Stimulated activated CD4-positive, alpha-beta T cell treated with anti-CD3 and anti-CD28 coated beads, Interleukin-4, amount 100 ng/mL, for 24 hours (primary cell): ENCODE measurements at regions not wholly inside any gene's neighbourhood (a gene's known extent, or its start where the extent isn't known, plus 50 kb on each side); places are given as distances from the start of the nearest gene placed in this dataset.
"Not testable (repeated sequence)": the region's sequence is repeated elsewhere in the genome, so short reads cannot be mapped to it uniquely, and the experiment has no call there.

Experiments
- DNase-seq: peaks from one replicate; pipeline ENCODE4 v3.0.0-alpha.2; 2020

DNA sequence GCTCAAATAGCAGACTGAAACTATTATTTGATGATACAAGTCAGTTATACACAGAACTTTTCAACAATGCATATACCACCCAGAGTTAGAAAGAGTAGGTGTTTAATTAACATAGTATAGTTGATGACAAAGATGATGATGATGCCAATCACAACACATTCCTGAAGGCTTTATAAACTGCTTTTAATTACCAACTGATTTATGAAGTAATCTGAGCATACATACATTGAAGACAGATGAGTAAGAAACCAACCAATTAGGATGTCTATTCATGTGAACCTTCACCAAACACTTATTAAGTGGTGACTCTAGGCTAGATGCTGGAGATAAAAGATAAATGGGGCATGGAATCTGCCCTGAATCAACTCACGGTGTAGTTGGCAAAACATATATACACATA lies 600.9 kb upstream of the FLRT2 start:
- no peak for DNase-seq

DNA sequence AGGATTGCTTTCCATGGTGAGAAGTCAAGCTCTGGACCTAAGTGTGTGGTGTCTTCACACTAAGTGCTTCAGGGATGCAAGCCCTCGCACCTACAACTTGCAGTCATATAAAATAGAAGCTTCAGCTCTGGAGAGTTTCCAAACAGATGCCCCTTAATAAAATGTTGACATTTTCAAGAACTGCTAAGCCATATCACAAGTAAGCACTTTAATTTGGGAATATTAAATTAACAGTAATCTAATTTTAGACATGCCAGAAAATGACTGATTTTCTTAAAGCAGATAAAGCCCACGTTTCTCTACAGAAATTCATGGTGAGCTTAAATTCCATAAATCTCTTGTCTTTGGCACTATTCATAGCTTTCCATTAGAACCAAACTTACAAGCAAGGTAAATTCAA lies 600.1 kb upstream of the FLRT2 start:
- no peak for DNase-seq

DNA sequence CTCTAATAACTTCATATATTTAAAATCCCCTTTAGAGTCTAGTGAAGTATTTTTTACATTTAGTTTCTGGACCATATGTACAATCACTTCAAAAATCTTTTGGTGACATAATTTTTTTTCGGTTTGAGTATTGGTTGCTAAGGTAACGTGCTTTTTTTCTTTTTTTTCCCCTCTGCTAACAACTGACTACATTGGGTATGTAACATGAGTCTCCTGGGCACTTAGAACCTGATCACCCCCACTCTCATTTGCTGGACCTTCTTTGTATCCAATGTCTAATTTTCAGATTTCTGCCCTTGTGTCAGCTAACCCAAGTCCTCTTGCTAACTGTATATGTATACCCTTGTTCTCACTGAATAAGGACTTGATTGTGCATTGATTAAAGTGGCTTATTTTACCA lies 592.9 kb upstream of the FLRT2 start:
- DNase-seq: no peak

DNA sequence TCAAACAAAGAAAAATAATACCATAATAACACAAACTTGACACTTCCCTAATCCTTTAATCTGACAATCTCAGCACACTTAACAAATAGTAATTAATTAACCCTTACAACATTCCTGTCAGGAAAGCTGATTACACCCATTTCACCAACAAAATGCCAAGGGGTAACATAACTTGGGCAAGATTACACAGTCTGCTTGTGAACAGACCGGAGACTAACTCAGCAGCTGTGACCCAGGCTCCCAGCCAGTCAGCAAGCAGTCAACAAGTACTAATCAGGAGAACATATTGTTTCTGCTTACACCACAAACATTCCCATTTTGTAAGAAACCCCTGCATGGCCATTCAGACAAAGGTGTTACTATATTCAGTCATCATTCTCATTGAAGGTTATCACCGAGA lies 592.5 kb upstream of the FLRT2 start:
- DNase-seq: no peak

DNA sequence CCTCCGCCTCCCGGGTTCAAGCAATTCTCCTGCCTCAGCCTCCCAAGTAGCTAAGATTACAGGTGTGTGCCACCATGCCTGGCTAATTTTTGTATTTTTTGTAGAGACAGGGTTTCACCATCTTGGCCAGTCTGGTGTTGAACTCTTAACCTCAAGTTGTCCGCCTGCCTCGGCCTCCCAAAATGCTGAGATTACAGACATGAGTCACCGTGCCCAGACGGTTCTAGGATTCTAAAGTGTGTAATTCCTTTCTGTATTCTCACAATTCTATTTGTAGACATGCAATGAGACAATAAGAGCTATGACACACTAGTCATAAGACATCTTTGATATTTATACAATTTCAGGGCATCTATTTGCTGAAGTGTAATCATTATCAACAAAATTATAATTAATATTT lies 585.0 kb upstream of the FLRT2 start:
- not testable (repeated sequence) for DNase-seq

DNA sequence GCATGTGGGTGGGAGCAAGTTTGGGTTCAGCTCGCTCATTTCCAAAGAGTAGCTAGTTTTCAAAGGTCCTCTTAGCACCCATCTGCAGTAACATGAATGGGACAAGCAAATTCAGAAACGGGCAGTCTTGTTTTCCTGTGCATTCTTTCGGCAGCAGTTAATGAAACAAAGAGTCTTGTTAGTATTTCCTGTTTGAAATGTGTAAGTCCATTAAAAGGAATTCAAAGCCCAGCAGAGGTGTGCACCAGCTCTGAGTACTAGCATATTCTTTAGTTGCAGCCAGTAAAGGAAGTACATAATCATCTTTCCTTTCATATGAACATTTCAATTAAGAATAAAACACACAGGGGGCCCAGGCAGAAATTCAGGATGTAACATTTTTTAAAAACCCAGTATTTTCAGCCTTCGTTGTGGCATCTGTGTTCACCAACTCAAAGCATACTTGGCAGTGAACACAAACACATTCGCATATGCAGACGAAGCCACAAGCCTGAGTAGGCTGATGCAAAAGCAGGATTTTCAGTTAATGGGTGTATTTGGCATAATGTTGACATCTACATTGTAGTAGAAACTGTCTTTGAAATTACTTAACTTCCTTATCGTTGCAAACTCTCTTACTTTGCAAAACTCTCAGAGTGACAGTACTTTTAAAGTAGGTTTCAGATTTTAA lies 570.0 kb upstream of the FLRT2 start:
- no peak for DNase-seq

DNA sequence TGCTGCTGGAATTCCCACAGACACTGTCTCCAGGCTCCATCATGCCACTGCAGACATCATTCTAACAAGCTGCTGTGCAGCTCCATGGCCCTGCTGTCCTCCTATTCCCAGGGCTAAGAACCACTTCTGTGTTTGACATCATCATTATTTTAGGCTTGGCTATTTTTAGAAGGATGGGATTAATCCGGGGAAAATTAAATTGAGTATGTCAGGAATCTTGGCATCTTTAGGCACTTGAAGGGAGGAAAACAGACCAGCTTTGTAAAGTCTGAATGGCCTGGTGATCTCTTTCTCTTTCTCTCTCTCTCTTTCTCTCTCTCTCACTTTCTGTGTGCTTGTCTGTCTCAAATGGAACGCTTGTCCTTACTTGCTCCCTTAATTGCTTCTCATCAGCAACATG lies 568.3 kb upstream of the FLRT2 start:
- DNase-seq: no peak

DNA sequence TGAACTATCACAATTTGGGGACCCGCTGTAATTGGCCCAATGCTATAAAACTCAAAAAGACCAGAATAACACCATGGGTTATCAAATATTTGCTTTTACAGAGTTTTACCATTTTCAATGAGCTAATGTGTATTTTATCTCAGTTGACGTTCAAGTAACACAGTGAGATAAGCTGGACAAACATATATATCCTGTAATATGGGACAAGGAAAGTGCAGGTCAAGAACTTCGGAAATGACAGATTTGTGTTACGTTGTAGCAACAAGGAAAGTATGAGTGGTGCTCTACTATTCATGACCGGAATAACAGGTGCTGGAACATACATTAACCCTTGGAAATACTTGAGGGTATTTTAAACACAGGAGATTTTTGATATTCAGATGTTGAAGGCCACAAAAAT lies 566.4 kb upstream of the FLRT2 start:
- DNase-seq: no peak

DNA sequence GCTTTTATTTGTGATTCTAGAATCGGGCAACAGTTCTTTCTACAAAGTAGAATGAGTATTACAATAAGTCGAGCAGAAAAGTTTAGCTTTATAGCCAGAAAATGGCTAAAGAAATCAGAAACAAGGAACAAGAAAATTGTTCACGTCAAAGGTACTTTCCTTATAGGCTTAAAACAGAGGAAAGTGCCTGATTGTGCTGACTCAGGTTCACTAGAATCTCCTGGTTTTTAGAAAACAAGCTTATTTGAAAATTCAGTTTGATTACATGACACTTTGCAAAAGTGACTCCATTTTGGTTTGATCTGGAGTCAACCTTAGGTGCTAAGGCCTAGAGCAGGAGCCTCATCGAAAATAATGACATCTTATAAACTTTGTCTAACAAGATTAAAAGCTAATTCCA lies 564.7 kb upstream of the FLRT2 start:
- no peak for DNase-seq

DNA sequence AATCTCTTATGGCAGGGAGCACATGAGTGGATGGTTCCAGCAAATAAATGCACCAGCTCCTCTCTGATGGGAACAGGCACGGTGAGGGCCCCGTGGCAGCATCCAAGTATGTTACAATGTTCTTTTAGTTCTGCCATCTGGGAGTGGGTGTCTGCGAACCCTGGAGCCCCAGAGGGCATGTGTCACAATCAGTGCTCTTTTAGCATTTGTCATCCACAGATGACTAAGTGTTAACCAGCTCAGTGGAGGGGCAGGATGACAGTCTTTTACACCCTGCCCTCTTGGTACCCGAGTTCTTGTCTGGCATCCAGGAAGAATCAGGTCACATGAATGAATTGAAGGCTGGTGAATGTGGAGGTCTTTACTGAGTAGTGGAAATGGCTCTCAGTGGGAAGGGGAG lies 560.4 kb upstream of the FLRT2 start:
- no peak for DNase-seq

DNA sequence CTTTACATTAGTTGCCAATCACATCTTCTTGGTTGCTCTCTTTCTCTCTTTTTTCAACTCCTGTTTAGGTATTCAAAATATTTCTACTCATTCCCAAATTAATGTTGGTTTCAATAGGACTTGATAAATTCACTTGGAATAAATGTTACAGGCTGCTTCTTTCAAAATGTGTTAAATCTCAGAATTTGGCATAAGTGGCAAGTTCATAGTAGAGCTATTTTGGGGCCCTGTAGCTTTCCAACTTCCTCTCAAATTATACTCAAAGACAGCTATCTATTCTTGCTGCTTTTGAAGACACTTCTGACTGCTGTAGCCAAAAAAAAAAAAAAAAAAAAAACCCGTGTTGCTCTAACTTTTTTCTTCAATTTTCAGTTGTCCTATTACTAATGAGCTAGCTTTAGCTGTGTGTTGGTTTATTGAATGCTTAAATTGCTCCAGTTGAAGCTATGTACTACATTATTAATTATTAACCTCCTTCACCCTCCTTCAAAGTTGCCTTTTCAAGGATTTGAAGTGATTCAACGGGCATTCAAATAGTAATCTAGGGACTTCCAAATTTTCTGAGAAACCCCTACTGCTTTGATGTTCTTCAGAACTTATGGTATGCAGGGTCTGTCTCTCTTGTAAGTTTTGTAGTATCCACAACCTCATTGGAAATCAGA lies 554.6 kb upstream of the FLRT2 start:
- DNase-seq: no peak

DNA sequence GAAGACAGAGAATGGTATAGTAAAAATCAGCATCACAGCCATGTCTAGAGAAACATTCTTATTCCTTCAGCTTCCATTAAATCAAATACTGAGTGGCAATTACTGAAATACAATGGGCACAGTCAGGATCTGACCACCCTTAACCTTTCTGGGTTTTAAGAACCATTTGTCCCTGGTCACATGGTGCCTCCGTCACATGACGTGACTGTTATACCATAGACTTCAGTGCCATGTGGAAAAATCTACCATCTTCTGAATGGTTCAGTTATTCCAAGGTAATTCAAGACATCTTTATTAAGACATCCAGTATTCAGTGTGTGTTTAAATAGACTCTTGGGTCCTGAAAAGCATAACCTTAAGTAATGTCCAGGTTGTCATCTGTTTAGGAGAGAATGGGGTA lies 553.1 kb upstream of the FLRT2 start:
- DNase-seq: no peak

DNA sequence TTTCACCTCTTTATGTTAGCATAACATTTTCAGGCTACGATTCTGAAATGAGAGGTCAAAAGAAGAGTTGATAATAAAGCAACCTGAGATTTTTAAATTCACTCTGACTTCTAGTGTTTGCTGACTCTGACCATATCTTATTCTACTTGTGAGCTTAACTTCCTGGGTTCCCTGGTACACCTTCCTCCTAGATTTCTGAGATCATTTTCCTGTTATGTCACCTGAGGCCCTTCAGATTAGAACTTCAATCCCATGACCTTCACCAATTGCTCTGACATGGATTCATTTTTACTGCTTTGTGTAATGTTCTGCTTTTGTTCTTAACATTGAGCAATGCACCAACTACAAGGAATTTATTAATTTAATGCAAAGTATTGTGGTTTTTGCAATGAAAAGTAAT lies 542.9 kb upstream of the FLRT2 start:
- no peak for DNase-seq

DNA sequence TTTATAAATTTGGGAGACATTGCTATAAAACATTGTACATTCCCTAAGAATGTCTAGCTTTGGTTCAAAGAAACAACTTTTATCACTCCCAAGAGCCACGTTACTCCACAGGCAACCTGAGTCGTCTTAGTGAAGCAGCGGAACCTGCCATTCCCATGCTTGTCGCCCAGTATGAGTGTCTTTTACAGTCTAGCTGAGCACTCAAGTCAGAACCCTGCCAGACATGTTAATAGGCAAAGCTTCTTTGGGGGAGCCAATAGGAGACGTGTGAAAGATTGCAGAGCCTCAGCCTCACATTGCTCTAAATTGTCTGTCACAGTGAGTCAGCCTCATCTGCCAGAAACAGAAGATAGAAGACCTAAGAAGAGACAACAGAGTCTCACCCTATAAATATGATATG lies 541.6 kb upstream of the FLRT2 start:
- no peak for DNase-seq

DNA sequence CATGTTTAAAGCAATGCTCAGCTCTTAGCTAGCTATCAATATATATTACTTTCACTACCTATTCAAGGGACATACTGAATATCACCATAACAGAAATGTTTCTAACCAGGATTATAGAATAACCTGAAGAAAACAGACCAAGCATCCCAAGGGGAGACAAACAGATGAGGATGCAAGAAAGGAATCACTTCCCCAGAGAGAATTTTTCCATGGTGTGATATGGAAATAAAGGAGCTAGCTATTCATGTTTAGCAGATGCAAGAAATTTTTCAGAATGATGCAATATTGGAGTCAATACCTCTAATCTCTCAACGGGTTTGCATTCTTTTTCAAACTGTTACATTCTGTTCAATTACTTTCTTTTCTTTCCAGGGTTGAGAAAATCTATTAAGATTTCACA lies 538.9 kb upstream of the FLRT2 start:
- no peak for DNase-seq

DNA sequence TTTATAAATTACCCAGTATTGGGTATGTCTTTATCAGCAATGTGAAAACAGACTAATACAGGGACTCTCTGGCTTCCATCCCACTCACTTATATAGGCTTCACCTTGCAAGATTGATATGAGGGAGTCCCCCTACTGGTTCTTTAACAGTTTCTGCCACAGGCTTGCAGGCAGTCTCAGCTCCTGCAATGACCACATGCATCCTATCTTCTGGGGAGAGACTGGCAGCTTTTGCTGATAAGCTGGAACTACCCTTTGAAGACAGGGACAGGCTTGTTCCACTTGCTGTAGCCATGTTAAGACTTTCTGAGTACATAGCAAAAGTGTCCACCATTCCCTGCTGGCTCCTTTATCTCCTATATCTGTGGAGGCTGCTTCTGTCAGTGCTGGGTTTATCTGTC lies 531.7 kb upstream of the FLRT2 start:
- no peak for DNase-seq

DNA sequence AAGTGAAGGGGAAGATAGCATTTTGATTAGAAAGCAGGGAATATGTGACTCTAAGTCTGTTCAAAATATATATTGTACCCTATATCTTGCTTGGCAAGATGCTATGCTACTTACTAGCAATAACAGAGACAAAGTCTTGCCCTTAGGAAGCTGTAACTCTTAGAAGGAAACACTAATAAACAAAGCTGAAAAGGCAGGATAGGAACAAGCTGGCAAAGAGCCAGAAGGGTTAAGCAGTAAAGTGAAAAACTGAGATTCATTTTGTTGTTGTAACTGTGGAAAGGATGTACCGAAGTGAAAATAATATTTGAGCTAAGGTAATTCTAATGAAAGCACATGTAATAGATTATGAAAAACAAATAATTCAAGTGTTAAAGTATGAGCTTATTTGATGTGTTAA lies 527.1 kb upstream of the FLRT2 start:
- DNase-seq: no peak

DNA sequence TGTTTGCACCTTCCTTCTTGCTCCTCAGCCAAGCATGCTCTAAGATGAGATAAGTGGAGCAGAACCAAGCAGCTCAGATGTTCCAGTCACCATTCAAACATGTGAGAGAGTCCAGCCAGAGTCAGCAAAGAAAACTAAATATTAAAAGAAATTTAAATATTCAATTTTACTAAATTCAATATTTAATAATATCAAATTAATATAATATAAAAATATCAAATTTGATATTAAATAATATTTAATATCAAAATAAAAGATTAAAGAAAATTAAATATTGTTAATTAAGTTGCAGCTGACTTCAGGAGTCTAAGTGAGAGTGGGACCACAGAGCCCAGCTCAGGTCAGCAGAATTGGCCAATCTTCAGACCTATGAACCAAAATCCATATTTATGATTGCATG lies 526.1 kb upstream of the FLRT2 start:
- DNase-seq: no peak

DNA sequence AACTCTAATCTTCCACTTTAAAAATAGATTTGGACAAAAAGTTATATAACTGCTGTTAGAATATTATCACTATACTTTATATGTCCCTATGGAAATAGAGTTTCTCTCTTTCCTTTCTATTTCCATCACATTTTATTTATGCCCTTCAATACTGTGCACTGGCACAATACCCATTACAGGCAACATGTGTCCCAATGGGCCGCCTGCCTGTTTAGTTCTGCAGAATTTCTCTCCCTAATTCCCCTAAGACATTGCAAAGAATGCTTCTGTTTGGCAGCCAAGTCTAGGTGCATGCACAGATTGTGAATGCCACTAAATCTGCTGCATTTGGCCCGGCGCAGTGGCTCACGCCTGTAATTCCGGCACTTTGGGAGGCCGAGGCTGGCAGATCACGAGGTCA lies 520.4 kb upstream of the FLRT2 start:
- DNase-seq: no peak

DNA sequence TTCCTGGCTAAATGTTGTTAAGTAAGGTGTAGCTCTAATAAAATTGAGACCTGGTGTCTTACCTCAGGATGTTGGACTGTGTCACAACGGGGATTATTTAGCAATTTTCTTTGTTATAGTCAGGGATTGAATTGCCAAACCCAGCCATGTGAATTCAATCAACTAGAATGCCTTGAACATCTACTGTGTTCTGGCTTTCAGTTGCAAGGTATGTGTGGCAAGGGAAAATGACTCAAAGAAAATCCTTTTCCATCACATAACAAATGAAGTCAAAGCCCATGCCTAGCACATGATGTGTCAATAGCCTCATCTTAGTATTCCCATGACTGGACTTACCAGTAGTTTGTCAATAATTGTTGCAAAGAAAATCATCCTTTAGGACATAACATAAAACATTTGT lies 519.8 kb upstream of the FLRT2 start:
- DNase-seq: no peak

DNA sequence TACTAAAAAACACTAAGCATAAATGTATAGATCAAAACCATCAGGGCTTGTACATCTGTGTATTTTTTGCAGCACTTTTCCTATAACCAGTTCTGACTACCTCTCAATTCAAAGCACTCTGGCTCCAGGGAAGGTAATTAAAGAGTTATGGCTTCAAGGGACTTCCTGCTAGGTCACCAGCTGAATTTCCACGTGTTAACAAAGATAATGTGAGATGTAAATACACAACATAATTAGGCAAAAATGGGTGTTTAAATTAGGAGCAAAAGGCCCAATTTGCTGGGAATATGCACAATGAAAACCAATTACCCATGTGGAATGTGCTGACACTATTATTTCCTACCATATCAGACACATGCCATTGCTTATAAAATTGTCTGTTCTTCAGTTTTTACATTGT lies 513.4 kb upstream of the FLRT2 start:
- no peak for DNase-seq

DNA sequence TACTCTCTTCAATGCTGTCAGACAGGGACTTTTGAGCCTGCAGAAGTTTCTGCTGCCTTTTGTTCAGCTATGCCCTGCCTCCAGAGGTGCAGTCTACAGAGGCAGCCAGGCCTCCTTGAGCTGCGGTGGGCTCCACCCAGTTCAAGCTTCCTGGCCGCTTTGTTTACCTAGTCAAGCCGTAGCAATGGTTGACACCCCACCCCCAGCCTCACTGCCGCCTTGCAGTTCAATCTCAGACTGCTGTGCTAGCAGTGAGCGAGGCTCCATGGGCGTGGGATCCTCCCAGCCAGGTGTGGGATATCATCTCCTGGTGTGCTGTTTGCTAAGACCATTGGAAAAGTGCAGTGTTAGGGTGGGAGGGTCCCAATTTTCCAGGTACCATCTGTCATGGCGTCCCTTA lies 506.1 kb upstream of the FLRT2 start:
- not testable (repeated sequence) for DNase-seq

DNA sequence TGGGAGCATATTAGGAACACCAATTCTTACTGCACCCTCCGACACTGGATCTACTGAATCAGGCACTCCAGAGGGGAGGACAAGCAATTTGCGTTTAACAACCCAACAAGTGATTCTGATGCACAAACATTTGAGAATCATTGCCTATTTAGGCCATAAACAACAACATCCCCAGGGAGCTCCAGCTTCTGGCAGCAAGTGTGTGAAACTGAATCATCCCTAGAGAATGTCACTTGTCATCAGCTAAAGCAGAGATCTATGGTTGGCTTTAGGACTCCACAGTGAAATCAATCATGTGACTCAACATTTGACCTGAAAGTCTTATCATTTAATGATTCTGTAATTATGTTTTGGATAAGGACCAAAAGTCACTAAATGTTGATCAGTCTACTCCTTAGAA lies 505.0 kb upstream of the FLRT2 start:
- no peak for DNase-seq

DNA sequence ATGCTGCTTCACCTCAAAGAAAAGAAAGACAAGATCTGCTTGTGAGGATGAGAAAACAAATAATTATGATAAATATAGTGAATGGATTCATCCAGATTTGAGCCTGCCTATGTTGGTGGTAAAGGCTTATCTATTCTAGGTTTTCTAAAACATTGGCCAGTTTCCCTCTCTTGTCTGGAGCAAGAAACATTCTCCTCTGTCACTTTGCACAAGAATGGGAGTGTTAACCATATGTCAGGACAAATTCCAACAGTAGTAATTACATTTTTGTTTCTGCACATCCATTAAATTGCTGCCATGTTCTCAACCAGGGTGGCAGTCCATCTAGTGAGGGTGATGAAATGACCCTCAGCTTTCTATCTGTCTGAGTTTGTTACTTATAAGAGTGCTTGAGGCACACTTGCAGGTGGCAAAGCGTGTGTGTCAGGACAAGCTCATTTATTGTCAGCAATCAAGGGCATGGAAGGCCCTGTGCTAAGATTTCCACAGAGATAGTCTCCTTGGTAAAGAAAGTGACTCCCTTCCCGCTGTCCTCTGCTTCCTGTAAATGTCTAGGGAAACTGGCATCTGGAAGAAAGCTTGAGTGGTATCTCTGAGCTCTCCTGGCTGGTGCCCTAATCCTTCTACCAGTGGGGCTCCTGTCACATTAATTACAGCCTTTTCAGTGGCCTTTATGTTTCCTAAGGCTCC lies 502.1 kb upstream of the FLRT2 start:
- no peak for DNase-seq

DNA sequence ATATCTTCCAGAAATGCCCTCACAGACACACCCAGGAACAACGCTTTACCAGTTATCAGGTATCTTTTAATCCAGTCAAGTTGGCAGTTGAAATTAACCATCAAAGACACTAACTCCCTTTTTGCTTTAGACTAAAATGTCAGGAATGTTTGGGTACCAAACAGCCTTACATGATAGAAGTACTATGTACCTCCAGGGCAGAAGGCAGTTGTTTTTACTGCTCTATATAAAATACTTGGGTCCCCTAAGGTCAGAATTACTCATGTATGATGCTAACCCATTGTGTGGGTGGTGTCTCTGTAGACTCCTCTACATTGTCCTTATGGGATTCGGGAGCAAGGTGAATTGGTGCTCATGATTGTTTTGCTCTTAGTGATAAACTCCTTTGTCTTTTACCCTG lies 492.5 kb upstream of the FLRT2 start:
- DNase-seq: no peak
